IMR-90 (cell line): ENCODE measurements at regions not wholly inside any gene's neighbourhood (a gene's known extent, or its start where the extent isn't known, plus 50 kb on each side); places are given as distances from the start of the nearest gene placed in this dataset.

ENCODE experiments used
- ATAC-seq: fragments of 200-7000 bp; cut with Tn5 transposase; 2 replicates; pipeline ENCODE4 v1.9.1; 2020; ENCODE audit warnings: low read depth, mild to moderate bottlenecking, moderate library complexity
- BruUV-seq: library from RNA; stranded (reverse); fragments of 400-500 nt; replicated peaks from 2 replicates; lab custom pipeline; 2021; lab: Mats Ljungman, UMichigan
- CTCF ChIA-PET: fragments of 300-600 bp; formaldehyde crosslinking; extraction: SDS; loops from one replicate; lab custom pipeline; 2021; ENCODE audit warnings: antibody characterized with exemption; lab: Yijun Ruan, JAX
- POLR2A ChIA-PET: fragments of 300-600 bp; sonication (Branson Sonifier 250); formaldehyde crosslinking; loops from one replicate; lab custom pipeline; 2022; ENCODE audit warnings: antibody characterized with exemption; ENCODE audit not compliant: unreplicated experiment; lab: Charles Lee
- DNase-seq: peaks from one replicate; pipeline ENCODE4 v3.0.0; 2013
- H2AFZ ChIP-seq: replicated peaks from 2 replicates; pipeline ENCODE3; 2013; ENCODE audit warnings: low read length, mild to moderate bottlenecking; ENCODE audit not compliant: poor library complexity
- H2AK5ac ChIP-seq: 2 replicates; pipeline ENCODE4 v1.6.1; 2013; ENCODE audit warnings: low read depth, low read length, inconsistent platforms
- H2AK9ac ChIP-seq: replicated peaks from 2 replicates; pipeline ENCODE3; 2013; ENCODE audit warnings: mild to moderate bottlenecking, low read depth, low read length, moderate library complexity; ENCODE audit not compliant: poor library complexity
- H2BK120ac ChIP-seq: 2 replicates; pipeline ENCODE4 v1.6.1; 2013; ENCODE audit warnings: low read depth, low read length, inconsistent platforms
- H2BK15ac ChIP-seq: 3 replicates; pipeline ENCODE4 v1.6.1; 2013; ENCODE audit warnings: low read depth, low read length, inconsistent platforms
- H2BK20ac ChIP-seq: 2 replicates; pipeline ENCODE4 v1.6.1; 2013; ENCODE audit warnings: low read depth, mild to moderate bottlenecking, inconsistent platforms, low read length, moderate library complexity
- H2BK5ac ChIP-seq: 2 replicates; pipeline ENCODE4 v1.6.1; 2013; ENCODE audit warnings: mild to moderate bottlenecking, low read depth, low read length, inconsistent platforms; ENCODE audit not compliant: poor library complexity, severe bottlenecking
- H3K14ac ChIP-seq: replicated peaks from 2 replicates; pipeline ENCODE4 v1.6.1; 2013; ENCODE audit warnings: low read depth, low read length, inconsistent platforms
- H3K18ac ChIP-seq: 2 replicates; pipeline ENCODE4 v1.6.1; 2013; ENCODE audit warnings: low read depth, low read length, control low read depth
- H3K23ac ChIP-seq: 2 replicates; pipeline ENCODE4 v1.6.1; 2013; ENCODE audit warnings: low read depth, low read length, inconsistent platforms
- H3K27ac ChIP-seq: 2 replicates; pipeline ENCODE4 v1.5.1; 2013; ENCODE audit warnings: mild to moderate bottlenecking, control low read depth, low read length; ENCODE audit not compliant: insufficient read depth
- H3K27me3 ChIP-seq: 2 replicates; pipeline ENCODE4 v1.6.1; 2013; ENCODE audit warnings: low read length; ENCODE audit not compliant: control insufficient read depth, insufficient read depth
- H3K36me3 ChIP-seq: 2 replicates; pipeline ENCODE4 v1.6.1; 2013; ENCODE audit warnings: low read length, mixed read lengths; ENCODE audit not compliant: control insufficient read depth, insufficient read depth
- H3K4ac ChIP-seq: 2 replicates; pipeline ENCODE4 v1.6.1; 2013; ENCODE audit warnings: low read depth, low read length, inconsistent platforms
- H3K4me1 ChIP-seq: 2 replicates; pipeline ENCODE4 v1.6.1; 2013; ENCODE audit warnings: low read length, mixed read lengths; ENCODE audit not compliant: control insufficient read depth, insufficient read depth
- H3K4me2 ChIP-seq: 2 replicates; pipeline ENCODE4 v1.6.1; 2013; ENCODE audit warnings: low read depth, mild to moderate bottlenecking, control low read depth, low read length, moderate library complexity
- H3K4me3 ChIP-seq: 2 replicates; pipeline ENCODE4 v1.5.1; 2013; ENCODE audit warnings: low read depth, mild to moderate bottlenecking, control low read depth, low read length, moderate library complexity; ENCODE audit not compliant: insufficient read depth
- H3K56ac ChIP-seq: 2 replicates; pipeline ENCODE4 v1.6.1; 2013; ENCODE audit warnings: low read length, inconsistent platforms; ENCODE audit not compliant: insufficient read depth; ENCODE audit errors: extremely low read depth
- H3K79me1 ChIP-seq, 2 experiments: 2 replicates each; pipeline ENCODE4 v1.6.1; 2013; ENCODE audit warnings: low read length in 2 of 2, inconsistent platforms in 1 of 2, low read depth in 1 of 2
- H3K9ac ChIP-seq: 2 replicates; pipeline ENCODE4 v1.6.1; 2013; ENCODE audit warnings: low read depth, low read length, control low read depth
- H3K9me1 ChIP-seq: 2 replicates; pipeline ENCODE4 v1.6.1; 2013; ENCODE audit warnings: low read length, inconsistent platforms; ENCODE audit not compliant: insufficient read depth
- H3K9me3 ChIP-seq: 2 replicates; pipeline ENCODE4 v1.6.1; 2013; ENCODE audit warnings: low read length; ENCODE audit not compliant: control insufficient read depth, insufficient read depth
- H4K20me1 ChIP-seq: 2 replicates; pipeline ENCODE4 v1.6.1; 2013; ENCODE audit warnings: low read length, inconsistent platforms; ENCODE audit not compliant: insufficient read depth
- H4K5ac ChIP-seq: 2 replicates; pipeline ENCODE4 v1.6.1; 2013; ENCODE audit warnings: mild to moderate bottlenecking, low read depth, low read length, control low read depth
- H4K8ac ChIP-seq, 2 experiments: 2 replicates each; pipeline ENCODE4 v1.6.1; 2013; ENCODE audit warnings: low read depth in 2 of 2, low read length in 2 of 2, control low read depth in 1 of 2, inconsistent platforms in 1 of 2
- H4K91ac ChIP-seq: 2 replicates; pipeline ENCODE4 v1.6.1; 2013; ENCODE audit warnings: low read depth, low read length, inconsistent platforms; ENCODE audit not compliant: insufficient read depth
- CEBPB ChIP-seq: IDR thresholded peaks from 2 replicates; pipeline ENCODE4 v1.6.1; 2012; ENCODE audit warnings: low read depth, low read length, improper control_type of control experiment
- MAZ ChIP-seq: IDR thresholded peaks from 2 replicates; pipeline ENCODE4 v1.6.1; 2012; ENCODE audit warnings: low read depth, mild to moderate bottlenecking, low read length, improper control_type of control experiment, moderate library complexity, borderline replicate concordance
- MXI1 ChIP-seq: IDR thresholded peaks from 2 replicates; pipeline ENCODE4 v1.6.1; 2012; ENCODE audit warnings: low read depth, mild to moderate bottlenecking, low read length, moderate library complexity, borderline replicate concordance
- NFE2L2 ChIP-seq: fragments of 150-350 bp; IDR thresholded peaks from 2 replicates; pipeline ENCODE4 v1.6.1; 2016; ENCODE audit warnings: low read depth, mild to moderate bottlenecking, low read length
- RFX5 ChIP-seq: IDR thresholded peaks from 2 replicates; pipeline ENCODE4 v1.8.0; 2012; ENCODE audit warnings: low read depth, mild to moderate bottlenecking, low read length, moderate library complexity
- WGBS, 2 experiments: methylation state at CpG; one replicate each; pipeline versions ENCODE4 v1.1.5 to v1.1.7; 2013; ENCODE audit warnings: missing lambda C conversion rate in 2 of 2; ENCODE audit not compliant: insufficient read length in 1 of 2; ENCODE audit errors: extremely low coverage in 2 of 2; 5-methylcytosine and 5-hydroxymethylcytosine counted together
- dilution Hi-C: fragments of 300-500 bp; cut with HindIII; formaldehyde crosslinking; loops from one replicate; pipeline ENCODE4 v1.14.3; 2018; ENCODE audit warnings: low sequenced_read_pairs; ENCODE audit not compliant: unreplicated experiment
- in situ Hi-C: fragments of 300-500 bp; cut with MboI; formaldehyde crosslinking; loops from 3 replicates; pipeline ENCODE4 v1.14.3; 2019; ENCODE audit warnings: low sequenced_read_pairs, inconsistent platforms, mixed read lengths
- intact Hi-C: fragments of 100-400 bp; cut with micrococcal nuclease; formaldehyde crosslinking; loops from 2 replicates; pipeline ENCODE4 v1.10.0; 2022
- TF ChIP-seq, protein P1 (sequence below): fragments of 150-350 bp; IDR thresholded peaks from 2 replicates; pipeline ENCODE4 v1.6.1; 2016; ENCODE audit warnings: low read depth, mild to moderate bottlenecking, low read length, moderate library complexity, borderline replicate concordance
- TF ChIP-seq, protein P2 (sequence below): conservative IDR thresholded peaks from 2 replicates; pipeline ENCODE4 v1.5.1; 2012; ENCODE audit warnings: mild to moderate bottlenecking, low read depth, low read length, improper control_type of control experiment
- TF ChIP-seq, protein P3 (sequence below): fragments of 150-350 bp; IDR thresholded peaks from 2 replicates; pipeline ENCODE4 v1.6.1; 2017; ENCODE audit warnings: mild to moderate bottlenecking, antibody characterized with exemption, low read length, low read depth

DNA sequence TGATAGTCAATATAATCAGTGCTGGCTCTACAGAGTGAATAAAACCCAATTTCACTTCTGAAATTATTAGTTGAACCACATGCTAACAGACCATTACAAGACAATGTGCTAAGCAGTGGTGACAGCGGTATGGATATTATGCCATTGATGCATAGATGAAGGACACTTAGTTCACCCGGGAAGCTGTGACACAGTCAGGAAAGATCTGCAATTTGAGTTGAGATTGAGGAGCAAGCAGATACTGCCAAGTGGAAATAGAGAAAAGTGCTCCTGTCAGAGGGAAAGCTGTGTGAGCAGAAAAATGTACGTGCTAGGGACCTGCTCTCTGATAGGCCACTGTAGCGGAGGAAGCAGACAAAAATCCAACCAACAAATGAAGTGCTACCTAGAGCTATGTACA lies 529.5 kb upstream of the CDH2 start:
- no peak overlapping the region for H4K8ac ChIP-seq
- no peak overlapping the region for H2AK5ac ChIP-seq
- no peak overlapping the region for H3K4me3 ChIP-seq
- 63% methylated on average over 2 of the region's 4 CpGs; no CpG with 5 or more reads in 1 of the 2 experiments for WGBS, 2 experiments
- TF ChIP-seq MXI1 (no peak), MAZ (no peak), RFX5 (no peak), NFE2L2 (no peak), CEBPB (no peak)
- TF ChIP-seq, protein P1, sequence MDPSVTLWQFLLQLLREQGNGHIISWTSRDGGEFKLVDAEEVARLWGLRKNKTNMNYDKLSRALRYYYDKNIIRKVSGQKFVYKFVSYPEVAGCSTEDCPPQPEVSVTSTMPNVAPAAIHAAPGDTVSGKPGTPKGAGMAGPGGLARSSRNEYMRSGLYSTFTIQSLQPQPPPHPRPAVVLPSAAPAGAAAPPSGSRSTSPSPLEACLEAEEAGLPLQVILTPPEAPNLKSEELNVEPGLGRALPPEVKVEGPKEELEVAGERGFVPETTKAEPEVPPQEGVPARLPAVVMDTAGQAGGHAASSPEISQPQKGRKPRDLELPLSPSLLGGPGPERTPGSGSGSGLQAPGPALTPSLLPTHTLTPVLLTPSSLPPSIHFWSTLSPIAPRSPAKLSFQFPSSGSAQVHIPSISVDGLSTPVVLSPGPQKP = no peak
- TF ChIP-seq, protein P2, sequence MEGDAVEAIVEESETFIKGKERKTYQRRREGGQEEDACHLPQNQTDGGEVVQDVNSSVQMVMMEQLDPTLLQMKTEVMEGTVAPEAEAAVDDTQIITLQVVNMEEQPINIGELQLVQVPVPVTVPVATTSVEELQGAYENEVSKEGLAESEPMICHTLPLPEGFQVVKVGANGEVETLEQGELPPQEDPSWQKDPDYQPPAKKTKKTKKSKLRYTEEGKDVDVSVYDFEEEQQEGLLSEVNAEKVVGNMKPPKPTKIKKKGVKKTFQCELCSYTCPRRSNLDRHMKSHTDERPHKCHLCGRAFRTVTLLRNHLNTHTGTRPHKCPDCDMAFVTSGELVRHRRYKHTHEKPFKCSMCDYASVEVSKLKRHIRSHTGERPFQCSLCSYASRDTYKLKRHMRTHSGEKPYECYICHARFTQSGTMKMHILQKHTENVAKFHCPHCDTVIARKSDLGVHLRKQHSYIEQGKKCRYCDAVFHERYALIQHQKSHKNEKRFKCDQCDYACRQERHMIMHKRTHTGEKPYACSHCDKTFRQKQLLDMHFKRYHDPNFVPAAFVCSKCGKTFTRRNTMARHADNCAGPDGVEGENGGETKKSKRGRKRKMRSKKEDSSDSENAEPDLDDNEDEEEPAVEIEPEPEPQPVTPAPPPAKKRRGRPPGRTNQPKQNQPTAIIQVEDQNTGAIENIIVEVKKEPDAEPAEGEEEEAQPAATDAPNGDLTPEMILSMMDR = no peak
- TF ChIP-seq, protein P3, sequence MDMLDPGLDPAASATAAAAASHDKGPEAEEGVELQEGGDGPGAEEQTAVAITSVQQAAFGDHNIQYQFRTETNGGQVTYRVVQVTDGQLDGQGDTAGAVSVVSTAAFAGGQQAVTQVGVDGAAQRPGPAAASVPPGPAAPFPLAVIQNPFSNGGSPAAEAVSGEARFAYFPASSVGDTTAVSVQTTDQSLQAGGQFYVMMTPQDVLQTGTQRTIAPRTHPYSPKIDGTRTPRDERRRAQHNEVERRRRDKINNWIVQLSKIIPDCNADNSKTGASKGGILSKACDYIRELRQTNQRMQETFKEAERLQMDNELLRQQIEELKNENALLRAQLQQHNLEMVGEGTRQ = no peak
- ChIA-PET CTCF (no interaction called here), POLR2A (no interaction called here)
- H2BK5ac ChIP-seq = no peak overlapping the region
- no peak for ATAC-seq
- no peak overlapping the region for H2BK15ac ChIP-seq
- H3K36me3 ChIP-seq = no peaks in the 10 kb centered on the region
- no peak overlapping the region for H2BK120ac ChIP-seq
- H4K20me1 ChIP-seq = no peaks in the 10 kb centered on the region
- H3K9me1 ChIP-seq = no peaks in the 10 kb centered on the region
- no peak overlapping the region for H3K56ac ChIP-seq
- no peak overlapping the region for H4K5ac ChIP-seq
- no peaks in the 10 kb centered on the region for H3K79me1 ChIP-seq
- H3K27ac ChIP-seq = no peak overlapping the region
- no peak overlapping the region for H2AFZ ChIP-seq
- intact Hi-C loops (no loop called here), in situ Hi-C loops (no loop called here), dilution Hi-C loops (no loop called here)
- no peaks in the 10 kb centered on the region for H3K9me3 ChIP-seq
- H2AK9ac ChIP-seq = no peak overlapping the region
- H3K27me3 ChIP-seq = no peaks in the 10 kb centered on the region
- H3K4me1 ChIP-seq = no peaks in the 10 kb centered on the region
- no peak overlapping the region for H4K91ac ChIP-seq
- DNase-seq = no peak
- H3K4me2 ChIP-seq = no peak overlapping the region
- BruUV-seq = no TSS peak
- H2BK20ac ChIP-seq = no peak overlapping the region
- H3K18ac ChIP-seq = no peak overlapping the region
- no peak overlapping the region for H3K9ac ChIP-seq
- H3K4ac ChIP-seq = no peak overlapping the region
- H3K23ac ChIP-seq = no peak overlapping the region
- H3K14ac ChIP-seq = no peak overlapping the region
